ENCODE measurements at regions not wholly inside any gene's neighbourhood (a gene's known extent, or its start where the extent isn't known, plus 50 kb on each side); places are given as distances from the start of the nearest gene placed in this dataset.

GRCh38 chr5:110351430-110351829, 375.0 kb downstream of the TMEM232 start:
- TF ChIP-seq CTCF (IDR thresholded peaks at IDR 0.05), result no peak
- TF ChIP-seq USF2 (IDR thresholded peaks at IDR 0.05), result no peak
- TF ChIP-seq CBX2 (IDR thresholded peaks at IDR 0.05; ENCODE audit: borderline replicate concordance, low read depth), result no peak
- no peak for TF ChIP-seq POLR2A (IDR thresholded peaks at IDR 0.05; ENCODE audit: low read length)
- TF ChIP-seq CEBPB (IDR thresholded peaks at IDR 0.05), result no peak
- no peak for TF ChIP-seq ESRRA (IDR thresholded peaks at IDR 0.05; ENCODE audit: borderline replicate concordance, low read length)
- no peak for TF ChIP-seq NFE2L2 (conservative IDR thresholded peaks at IDR 0.05; ENCODE audit: low read length)
- TF ChIP-seq ZFP36 (IDR thresholded peaks at IDR 0.05; ENCODE audit: borderline replicate concordance, partially characterized antibody), result no peak
- TF ChIP-seq SMC3 (IDR thresholded peaks at IDR 0.05), result no peak
- TF ChIP-seq REST (IDR thresholded peaks at IDR 0.05), result no peak
- no peak for TF ChIP-seq ELK1 (IDR thresholded peaks at IDR 0.05; ENCODE audit: low read depth, low read length)
- no peak for TF ChIP-seq BCL3 (IDR thresholded peaks at IDR 0.05)
- TF ChIP-seq RFX5 (IDR thresholded peaks at IDR 0.05), result no peak
